ENCODE measurements at regions not wholly inside any gene's neighbourhood (a gene's known extent, or its start where the extent isn't known, plus 50 kb on each side); places are given as distances from the start of the nearest gene placed in this dataset.

DNA sequence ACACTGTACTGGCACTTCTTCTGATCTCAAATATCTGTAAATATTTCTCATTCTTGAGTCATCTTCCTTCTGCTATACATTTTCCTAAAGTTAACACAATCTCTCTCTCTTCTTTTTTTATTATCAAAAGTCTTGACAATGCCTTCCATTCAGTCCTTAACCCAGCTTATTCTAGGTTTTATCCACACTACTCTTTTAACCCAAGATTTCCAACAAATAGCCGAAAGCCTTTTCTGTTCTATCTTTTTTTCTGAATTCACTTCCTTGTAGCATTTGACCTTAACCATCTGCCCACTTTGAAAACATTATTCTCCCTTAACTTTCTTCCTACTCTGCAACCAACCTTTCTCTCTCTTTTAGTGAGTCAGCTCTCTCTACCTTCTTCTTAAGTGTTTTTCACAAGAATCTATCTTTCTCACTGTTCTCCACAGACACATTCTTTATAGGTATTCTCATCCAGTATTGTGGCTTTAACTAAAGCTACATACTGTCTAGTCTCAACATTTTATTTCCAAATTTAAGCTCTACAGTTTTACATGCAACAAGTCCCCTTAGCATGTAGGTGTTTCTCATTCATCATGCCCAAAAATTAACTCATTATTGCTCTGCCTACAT is 915.6 kb downstream of the KCNMA1 start:
- H2BK12ac ChIP-seq (ENCODE audit: low read depth, low read length), result no peak overlapping the region
- no peak for FAIRE-seq
- no peak overlapping the region for H3K18ac ChIP-seq (ENCODE audit: extremely low read depth, low read length)
- no peak overlapping the region for H3K9ac ChIP-seq (replicated peaks in 1 of 4; ENCODE audit: extremely low read depth in 1 of 4, low read depth in 3 of 4, low read length in 3 of 4)
- H4K20me1 ChIP-seq (replicated peaks in 1 of 2; ENCODE audit: control insufficient read depth in 1 of 2, insufficient read depth in 2 of 2, low read length in 2 of 2), result no peaks in the 10 kb centered on the region
- 83% methylated on average over 1 of the region's 1 CpG; no CpG with 5 or more reads in 1 of the 2 experiments for WGBS, 2 experiments (ENCODE audit: extremely low coverage in 1 of 2, insufficient coverage in 1 of 2, insufficient read length in 1 of 2, insufficient replicate concordance in 2 of 2, low coverage in 1 of 2, low lambda C conversion rate in 2 of 2, missing lambda C conversion rate in 1 of 2)
- no peaks in the 10 kb centered on the region for H3K23me2 ChIP-seq (ENCODE audit: low read depth, low read length)
- POLR2A ChIA-PET (ENCODE audit: partially characterized antibody), result no interaction called here
- no peak for DNase-seq (ENCODE audit: low read depth in 1 of 2, low spot score in 2 of 2)
- H2AFZ ChIP-seq (ENCODE audit: low read length), result no peak overlapping the region
- H3K14ac ChIP-seq (ENCODE audit: insufficient read length), result peak overlapping the region; percentile 56
- no peak overlapping the region for H2BK15ac ChIP-seq (ENCODE audit: low read length)
- H3K27me3 ChIP-seq (replicated peaks in 1 of 4; ENCODE audit: control insufficient read depth in 3 of 4, extremely low read depth in 1 of 4, insufficient read depth in 3 of 4, low read length in 3 of 4), result no peaks in the 10 kb centered on the region
- no peak overlapping the region for H3K56ac ChIP-seq (replicated peaks; ENCODE audit: insufficient read length, low read depth, low read length)
- no peak overlapping the region for H3K23ac ChIP-seq (ENCODE audit: insufficient read length)
- H3K36me3 ChIP-seq (ENCODE audit: control insufficient read depth in 2 of 4, insufficient read depth in 4 of 4, low read length in 3 of 4), result no peaks in the 10 kb centered on the region
- no peak overlapping the region for H3K27ac ChIP-seq (ENCODE audit: low read depth, low read length)
- TF ChIP-seq CTCF (IDR thresholded peaks at IDR 0.05; ENCODE audit: control extremely low read depth in 1 of 3, insufficient read depth in 1 of 3, low read depth in 1 of 3, low read length in 3 of 3) (no peak), MAFK (IDR thresholded peaks at IDR 0.05; ENCODE audit: low read depth, low read length) (no peak), SP1 (IDR thresholded peaks at IDR 0.05; ENCODE audit: low read depth, low read length) (no peak), EP300 (IDR thresholded peaks at IDR 0.05; ENCODE audit: borderline replicate concordance in 1 of 2, low read depth in 2 of 2, low read length in 2 of 2) (no peak), HDAC6 (IDR thresholded peaks at IDR 0.05; ENCODE audit: low read depth, low read length) (no peak), ASH2L (IDR thresholded peaks at IDR 0.05; ENCODE audit: low read length) (no peak), TEAD4 (IDR thresholded peaks at IDR 0.05; ENCODE audit: low read depth, low read length) (no peak), SIN3A (conservative IDR thresholded peaks at IDR 0.05 in 1 of 2, IDR thresholded peaks at IDR 0.05 in 1 of 2; ENCODE audit: low read depth in 1 of 2, low read length in 2 of 2) (no peak)
- TF ChIP-seq, protein P1, sequence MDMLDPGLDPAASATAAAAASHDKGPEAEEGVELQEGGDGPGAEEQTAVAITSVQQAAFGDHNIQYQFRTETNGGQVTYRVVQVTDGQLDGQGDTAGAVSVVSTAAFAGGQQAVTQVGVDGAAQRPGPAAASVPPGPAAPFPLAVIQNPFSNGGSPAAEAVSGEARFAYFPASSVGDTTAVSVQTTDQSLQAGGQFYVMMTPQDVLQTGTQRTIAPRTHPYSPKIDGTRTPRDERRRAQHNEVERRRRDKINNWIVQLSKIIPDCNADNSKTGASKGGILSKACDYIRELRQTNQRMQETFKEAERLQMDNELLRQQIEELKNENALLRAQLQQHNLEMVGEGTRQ (IDR thresholded peaks at IDR 0.05; ENCODE audit: low read length), result no peak
- CTCF ChIA-PET (ENCODE audit: partially characterized antibody), result interaction anchor here (1.1 kb wide), 1 partner anchor 17 kb away, joined by 3 read pairs; no protein-coding TSS in a partner anchor
- H4K91ac ChIP-seq (replicated peaks; ENCODE audit: insufficient read length, low read length), result no peak overlapping the region
- H4K8ac ChIP-seq (ENCODE audit: extremely low read depth, insufficient read depth, low read length), result no peak overlapping the region
- no peak overlapping the region for H4K5ac ChIP-seq (ENCODE audit: insufficient read length, low read depth, low read length)
- H3K79me2 ChIP-seq (ENCODE audit: control insufficient read depth in 1 of 2, insufficient read depth in 2 of 2, low read length in 2 of 2), result no peaks in the 10 kb centered on the region
- no peak overlapping the region for H2AK5ac ChIP-seq (ENCODE audit: low read depth, low read length)
- no peak overlapping the region for H3K4me3 ChIP-seq (ENCODE audit: extremely low read depth in 1 of 4, insufficient read depth in 2 of 4, low read depth in 3 of 4, low read length in 4 of 4)
- H3K4me2 ChIP-seq (ENCODE audit: insufficient read depth in 1 of 2, low read depth in 2 of 2, low read length in 2 of 2), result no peak overlapping the region
- H3K9me3 ChIP-seq (ENCODE audit: insufficient read depth in 2 of 2, low read depth in 1 of 2, low read length in 1 of 2), result no peaks in the 10 kb centered on the region
- no peak overlapping the region for H2BK20ac ChIP-seq (ENCODE audit: low read length)
- H3K79me1 ChIP-seq (ENCODE audit: low read depth, low read length), result no peaks in the 10 kb centered on the region
- no peak overlapping the region for H2BK120ac ChIP-seq (replicated peaks; ENCODE audit: low read depth, low read length)
- no peak overlapping the region for H3K4ac ChIP-seq (replicated peaks; ENCODE audit: insufficient read length, low read depth, low read length)
- H2BK5ac ChIP-seq (ENCODE audit: low read depth, low read length), result no peak overlapping the region
- H3K4me1 ChIP-seq (replicated peaks in 1 of 4; ENCODE audit: control insufficient read depth in 3 of 4, insufficient read depth in 4 of 4, low read length in 3 of 4), result peaks cover 2 to 7% (median 6%) of the 10 kb centered on the region in 4 experiments; a peak in 6 of 7 replicates
